Stimulated activated naive CD8-positive, alpha-beta T cell treated with anti-CD3 and anti-CD28 coated beads, Interleukin-15, Interleukin-2, amounts not matched to agents 100 ng/mL and 50 ng/mL, for 24 hours (primary cell): ENCODE measurements at regions not wholly inside any gene's neighbourhood (a gene's known extent, or its start where the extent isn't known, plus 50 kb on each side); places are given as distances from the start of the nearest gene placed in this dataset.

ENCODE experiments used
- H3K27ac Mint-ChIP-seq: one replicate; pipeline ENCODE4 v1.8.0; 2021; ENCODE audit warnings: mild to moderate bottlenecking, mixed read lengths
- H3K27me3 Mint-ChIP-seq: one replicate; pipeline ENCODE4 v1.8.0; 2021; ENCODE audit warnings: mixed read lengths
- H3K36me3 Mint-ChIP-seq: one replicate; pipeline ENCODE4 v1.8.0; 2021; ENCODE audit warnings: low read depth, mixed read lengths
- H3K4me1 Mint-ChIP-seq: one replicate; pipeline ENCODE4 v1.8.0; 2021; ENCODE audit warnings: low read depth, mixed read lengths
- H3K4me3 Mint-ChIP-seq: one replicate; pipeline ENCODE4 v1.8.0; 2021; ENCODE audit warnings: mild to moderate bottlenecking, mixed read lengths
- H3K9me3 Mint-ChIP-seq: one replicate; pipeline ENCODE4 v1.8.0; 2021; ENCODE audit warnings: mixed read lengths

- H3K4me3 Mint-ChIP-seq = no peak overlapping the region
- no peaks in the 10 kb centered on the region for H3K27me3 Mint-ChIP-seq
- H3K9me3 Mint-ChIP-seq = no peaks in the 10 kb centered on the region
- no peaks in the 10 kb centered on the region for H3K36me3 Mint-ChIP-seq
- peaks cover 49% of the 10 kb centered on the region for H3K4me1 Mint-ChIP-seq
- no peak overlapping the region for H3K27ac Mint-ChIP-seq
Observed at GRCh38 chr2:136062066-136062837, 55.7 kb downstream of the CXCR4 start.

- Mint-ChIP-seq H3K9me3 (no peaks in the 10 kb centered on the region), H3K36me3 (no peaks in the 10 kb centered on the region), H3K27me3 (no peaks in the 10 kb centered on the region), H3K27ac (no peak overlapping the region), H3K4me1 (peaks cover 60% of the 10 kb centered on the region), H3K4me3 (no peak overlapping the region)
Observed at GRCh38 chr2:136060416-136060815, 57.5 kb downstream of the CXCR4 start.

- no peaks in the 10 kb centered on the region for H3K27me3 Mint-ChIP-seq
- H3K4me1 Mint-ChIP-seq = peaks cover 62% of the 10 kb centered on the region
- peak overlapping the region; percentile 56 for H3K27ac Mint-ChIP-seq
- no peaks in the 10 kb centered on the region for H3K9me3 Mint-ChIP-seq
- H3K4me3 Mint-ChIP-seq = no peak overlapping the region
- H3K36me3 Mint-ChIP-seq = no peaks in the 10 kb centered on the region
Observed at GRCh38 chr2:136059036-136059472, 58.9 kb downstream of the CXCR4 start.

- H3K9me3 Mint-ChIP-seq = no peaks in the 10 kb centered on the region
- no peaks in the 10 kb centered on the region for H3K36me3 Mint-ChIP-seq
- no peaks in the 10 kb centered on the region for H3K27me3 Mint-ChIP-seq
- H3K27ac Mint-ChIP-seq = peak overlapping the region; percentile 97
- peak overlapping the region; percentile 7 for H3K4me3 Mint-ChIP-seq
- peaks cover 64% of the 10 kb centered on the region for H3K4me1 Mint-ChIP-seq
Observed at GRCh38 chr2:136058262-136058661, 59.7 kb downstream of the CXCR4 start.

- Mint-ChIP-seq H3K4me3 (peak overlapping the region; percentile 76), H3K9me3 (no peaks in the 10 kb centered on the region), H3K27ac (peak overlapping the region; percentile 97)
Observed at GRCh38 chr2:136057802-136058140, 60.2 kb downstream of the CXCR4 start.

GRCh38 chr2:136057023-136057801 is 60.7 kb downstream of the CXCR4 start:
- no peaks in the 10 kb centered on the region for H3K36me3 Mint-ChIP-seq
- H3K27ac Mint-ChIP-seq = peak overlapping the region; percentile 97
- peak overlapping the region; percentile 76 for H3K4me3 Mint-ChIP-seq
- H3K27me3 Mint-ChIP-seq = no peaks in the 10 kb centered on the region
- H3K9me3 Mint-ChIP-seq = no peaks in the 10 kb centered on the region
- peaks cover 73% of the 10 kb centered on the region for H3K4me1 Mint-ChIP-seq

More at GRCh38 chr2:136057802-136058140, 60.2 kb downstream of the CXCR4 start:
- H3K4me1 Mint-ChIP-seq = peaks cover 67% of the 10 kb centered on the region
- H3K27me3 Mint-ChIP-seq = no peaks in the 10 kb centered on the region
- H3K36me3 Mint-ChIP-seq = no peaks in the 10 kb centered on the region

GRCh38 chr2:136055929-136056688 is 61.8 kb downstream of the CXCR4 start:
- H3K4me3 Mint-ChIP-seq = peak overlapping the region; percentile 57
- no peaks in the 10 kb centered on the region for H3K9me3 Mint-ChIP-seq
- H3K36me3 Mint-ChIP-seq = no peaks in the 10 kb centered on the region

GRCh38 chr2:136054856-136055255 is 63.1 kb downstream of the CXCR4 start:
- Mint-ChIP-seq H3K27me3 (no peaks in the 10 kb centered on the region), H3K27ac (peak overlapping the region; percentile 69), H3K36me3 (no peaks in the 10 kb centered on the region), H3K4me1 (peaks cover 95% of the 10 kb centered on the region), H3K9me3 (no peaks in the 10 kb centered on the region), H3K4me3 (no peak overlapping the region)

More at GRCh38 chr2:136055929-136056688, 61.8 kb downstream of the CXCR4 start:
- H3K4me1 Mint-ChIP-seq = peaks cover 84% of the 10 kb centered on the region
- H3K27me3 Mint-ChIP-seq = no peaks in the 10 kb centered on the region
- peak overlapping the region; percentile 97 for H3K27ac Mint-ChIP-seq

GRCh38 chr2:136052369-136053362 is 65.3 kb downstream of the CXCR4 start:
- H3K36me3 Mint-ChIP-seq = no peaks in the 10 kb centered on the region
- peak overlapping the region; percentile 94 for H3K27ac Mint-ChIP-seq
- no peaks in the 10 kb centered on the region for H3K27me3 Mint-ChIP-seq
- H3K4me1 Mint-ChIP-seq = peaks cover 90% of the 10 kb centered on the region
- H3K4me3 Mint-ChIP-seq = peak overlapping the region; percentile 58
- no peaks in the 10 kb centered on the region for H3K9me3 Mint-ChIP-seq

- Mint-ChIP-seq H3K4me1 (peaks cover 88% of the 10 kb centered on the region), H3K4me3 (peak overlapping the region; percentile 58), H3K27me3 (no peaks in the 10 kb centered on the region), H3K36me3 (no peaks in the 10 kb centered on the region), H3K27ac (peak overlapping the region; percentile 94), H3K9me3 (no peaks in the 10 kb centered on the region)
Observed at GRCh38 chr2:136051725-136052048, 66.3 kb upstream of the DARS1 start.

- no peaks in the 10 kb centered on the region for H3K36me3 Mint-ChIP-seq
- peak overlapping the region; percentile 94 for H3K27ac Mint-ChIP-seq
- peaks cover 88% of the 10 kb centered on the region for H3K4me1 Mint-ChIP-seq
Observed at GRCh38 chr2:136051001-136051724, 65.7 kb upstream of the DARS1 start.

GRCh38 chr2:136049991-136050920 is 64.8 kb upstream of the DARS1 start:
- Mint-ChIP-seq H3K27ac (peak overlapping the region; percentile 94), H3K27me3 (no peaks in the 10 kb centered on the region), H3K4me1 (peaks cover 89% of the 10 kb centered on the region), H3K36me3 (no peaks in the 10 kb centered on the region), H3K4me3 (no peak overlapping the region), H3K9me3 (no peaks in the 10 kb centered on the region)

More at GRCh38 chr2:136051001-136051724, 65.7 kb upstream of the DARS1 start:
- Mint-ChIP-seq H3K27me3 (no peaks in the 10 kb centered on the region), H3K4me3 (peak overlapping the region; percentile 58), H3K9me3 (no peaks in the 10 kb centered on the region)
